B cell (primary cell): ENCODE measurements at regions not wholly inside any gene's neighbourhood (a gene's known extent, or its start where the extent isn't known, plus 50 kb on each side); places are given as distances from the start of the nearest gene placed in this dataset.

Source experiments
- ATAC-seq: fragments of 200-7000 bp; cut with Tn5 transposase; one replicate; pipeline ENCODE4 v1.10.0; 2021; ENCODE audit warnings: low read depth, mild to moderate bottlenecking, moderate number of reproducible peaks, moderate library complexity
- CTCF ChIA-PET: fragments of 350-600 bp; sonication (Branson Sonifier 250); formaldehyde crosslinking; loops from one replicate; lab custom pipeline; 2021; ENCODE audit warnings: antibody characterized with exemption, inconsistent platforms; lab: Charles Lee
- POLR2A ChIA-PET: fragments of 350-600 bp; sonication (Branson Sonifier 250); formaldehyde crosslinking; loops from one replicate; lab custom pipeline; 2021; ENCODE audit warnings: antibody characterized with exemption; lab: Charles Lee
- DNase-seq: peaks from one replicate; pipeline ENCODE4 v3.0.0; 2013
- H2AFZ ChIP-seq: 2 replicates; pipeline ENCODE4 v1.6.1; 2012; ENCODE audit warnings: mild to moderate bottlenecking, low read depth, low read length; ENCODE audit not compliant: insufficient read depth, poor library complexity, severe bottlenecking
- H3K27ac ChIP-seq, 2 donors: 1 replicate in 1 of 2; 2 replicates in 1 of 2; pipeline ENCODE4 v1.5.1; 2012 to 2013; ENCODE audit warnings: low read length in 2 of 2, mild to moderate bottlenecking in 2 of 2, moderate library complexity in 1 of 2
- H3K27me3 ChIP-seq, 4 experiments: fragments of 200-600 bp in 1 of 4; sonication (generic) in 1 of 4; replicated peaks in 1 of 4; 1 replicate in 2 of 4; 2 replicates in 2 of 4; pipeline versions ENCODE4 v1.6.1 to v1.7.0; 2013 to 2016; ENCODE audit warnings: low read length in 3 of 4, mild to moderate bottlenecking in 2 of 4, mixed read lengths in 1 of 4, moderate library complexity in 1 of 4; ENCODE audit not compliant: insufficient read depth in 4 of 4, control insufficient read depth in 3 of 4; ENCODE audit errors: control extremely low read depth in 1 of 4
- H3K36me3 ChIP-seq, 2 experiments: replicated peaks in 1 of 2; 1 replicate in 1 of 2; 2 replicates in 1 of 2; pipeline versions ENCODE4 v1.6.1 to v1.7.1; 2013; ENCODE audit warnings: low read length in 1 of 2; ENCODE audit not compliant: insufficient read depth in 2 of 2, control insufficient read depth in 1 of 2; ENCODE audit errors: control extremely low read depth in 1 of 2, extremely low read depth in 1 of 2
- H3K4me1 ChIP-seq, 2 donors: fragments of 200-600 bp in 1 of 2; sonication (generic) in 1 of 2; 1 replicate in 1 of 2; 2 replicates in 1 of 2; pipeline versions ENCODE4 v1.5.1 to v1.6.1; 2013 to 2017; ENCODE audit warnings: low read length in 2 of 2; ENCODE audit not compliant: control insufficient read depth in 2 of 2, insufficient read depth in 2 of 2
- H3K4me2 ChIP-seq: replicated peaks from 2 replicates; pipeline ENCODE3; 2012; ENCODE audit warnings: mild to moderate bottlenecking, low read depth, low read length; ENCODE audit not compliant: poor library complexity, severe bottlenecking
- H3K4me3 ChIP-seq, 5 experiments: fragments of 200-600 bp in 1 of 5; sonication (generic) in 1 of 5; 1 replicate in 3 of 5; 2 replicates in 2 of 5; pipeline versions ENCODE4 v1.5.1 to v1.7.0; 2011 to 2016; ENCODE audit warnings: low read length in 4 of 5, mild to moderate bottlenecking in 4 of 5, low read depth in 2 of 5, control low read depth in 1 of 5, moderate library complexity in 1 of 5; ENCODE audit not compliant: insufficient read depth in 1 of 5; ENCODE audit errors: control extremely low read depth in 1 of 5, extremely low read depth in 1 of 5
- H3K79me2 ChIP-seq: fragments of 200-600 bp; sonication (generic); one replicate; pipeline ENCODE4 v1.6.0; 2016; ENCODE audit warnings: low read length; ENCODE audit not compliant: control insufficient read depth, insufficient read depth
- H3K9ac ChIP-seq: fragments of 200-600 bp; sonication (generic); 2 replicates; pipeline ENCODE4 v1.6.1; 2017; ENCODE audit warnings: mild to moderate bottlenecking, low read length, moderate library complexity
- H3K9me3 ChIP-seq, 3 donors: one replicate each; pipeline versions ENCODE4 v1.6.1 to v1.7.1; 2013; ENCODE audit warnings: low read length in 2 of 3; ENCODE audit not compliant: control insufficient read depth in 2 of 3, insufficient read depth in 1 of 3; ENCODE audit errors: control extremely low read depth in 1 of 3
- H4K20me1 ChIP-seq: 2 replicates; pipeline ENCODE4 v1.6.0; 2012; ENCODE audit warnings: mild to moderate bottlenecking, low read length; ENCODE audit not compliant: insufficient read depth, control insufficient read depth, poor library complexity, severe bottlenecking
- H3K27ac Mint-ChIP-seq: one replicate; pipeline ENCODE4 v1.8.0; 2021; ENCODE audit warnings: mixed read lengths
- H3K27me3 Mint-ChIP-seq: one replicate; pipeline ENCODE4 v1.8.0; 2021; ENCODE audit warnings: mixed read lengths
- H3K4me1 Mint-ChIP-seq: one replicate; pipeline ENCODE4 v1.8.0; 2021; ENCODE audit warnings: mixed read lengths
- H3K4me3 Mint-ChIP-seq: one replicate; pipeline ENCODE4 v1.8.0; 2021; ENCODE audit warnings: mixed read lengths
- H3K9me3 Mint-ChIP-seq: one replicate; pipeline ENCODE4 v1.8.0; 2022; ENCODE audit warnings: mixed read lengths; ENCODE audit not compliant: insufficient read depth
- EZH2 ChIP-seq: IDR thresholded peaks from 2 replicates; pipeline ENCODE4 v1.6.1; 2012; ENCODE audit warnings: borderline replicate concordance, low read depth, mild to moderate bottlenecking, moderate library complexity, low read length; ENCODE audit not compliant: insufficient read depth, poor library complexity, severe bottlenecking
- WGBS: methylation state at CpG from one replicate; pipeline ENCODE4 v1.1.5; 2013; ENCODE audit warnings: missing lambda C conversion rate; ENCODE audit not compliant: insufficient coverage; 5-methylcytosine and 5-hydroxymethylcytosine counted together
- intact Hi-C: fragments of 100-400 bp; cut with micrococcal nuclease; formaldehyde crosslinking; loops from one replicate; pipeline ENCODE4 v1.10.0; 2022
- TF ChIP-seq, protein P1 (sequence below): fragments of 200-600 bp; IDR thresholded peaks from one replicate; pipeline ENCODE4 v1.8.0; 2022; ENCODE audit warnings: antibody characterized with exemption, mild to moderate bottlenecking

DNA sequence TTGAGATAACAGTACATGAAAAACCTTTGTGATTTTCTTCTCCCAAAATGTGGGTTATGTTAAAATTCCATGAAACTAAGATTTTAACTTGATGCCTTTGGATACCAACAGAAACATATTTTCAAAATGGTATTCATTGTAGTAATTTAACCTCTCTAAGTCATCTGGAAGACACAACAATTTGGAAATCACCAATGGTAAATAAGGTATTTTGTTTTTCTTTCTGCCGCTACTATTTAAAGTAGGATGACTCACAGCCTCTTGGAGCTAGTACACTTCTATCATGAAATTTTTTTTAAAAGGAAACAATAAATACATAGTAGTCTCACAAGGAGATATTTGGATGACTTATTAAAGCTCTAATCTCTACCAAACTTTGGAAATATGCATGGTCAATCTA is 291.6 kb upstream of the VEPH1 start:
- Histone ChIP-seq H2AFZ (no peak overlapping the region), H3K4me1 (no peaks in the 10 kb centered on the region), H4K20me1 (no peaks in the 10 kb centered on the region), H3K27me3 (no peaks in the 10 kb centered on the region), H3K4me2 (no peak overlapping the region), H3K4me3 (no peak overlapping the region), H3K79me2 (no peaks in the 10 kb centered on the region), H3K36me3 (no peaks in the 10 kb centered on the region), H3K9ac (no peak overlapping the region), H3K9me3 (peaks cover 0 to 1% (median 0%) of the 10 kb centered on the region in 3 donors), H3K27ac (no peak overlapping the region)
- H3K4me1 Mint-ChIP-seq: no peaks in the 10 kb centered on the region
- no peak overlapping the region for H3K27ac Mint-ChIP-seq
- CTCF ChIA-PET: no interaction called here
- no peaks in the 10 kb centered on the region for H3K9me3 Mint-ChIP-seq
- ATAC-seq: no peak
- H3K4me3 Mint-ChIP-seq: no peak overlapping the region
- TF ChIP-seq, protein P1, sequence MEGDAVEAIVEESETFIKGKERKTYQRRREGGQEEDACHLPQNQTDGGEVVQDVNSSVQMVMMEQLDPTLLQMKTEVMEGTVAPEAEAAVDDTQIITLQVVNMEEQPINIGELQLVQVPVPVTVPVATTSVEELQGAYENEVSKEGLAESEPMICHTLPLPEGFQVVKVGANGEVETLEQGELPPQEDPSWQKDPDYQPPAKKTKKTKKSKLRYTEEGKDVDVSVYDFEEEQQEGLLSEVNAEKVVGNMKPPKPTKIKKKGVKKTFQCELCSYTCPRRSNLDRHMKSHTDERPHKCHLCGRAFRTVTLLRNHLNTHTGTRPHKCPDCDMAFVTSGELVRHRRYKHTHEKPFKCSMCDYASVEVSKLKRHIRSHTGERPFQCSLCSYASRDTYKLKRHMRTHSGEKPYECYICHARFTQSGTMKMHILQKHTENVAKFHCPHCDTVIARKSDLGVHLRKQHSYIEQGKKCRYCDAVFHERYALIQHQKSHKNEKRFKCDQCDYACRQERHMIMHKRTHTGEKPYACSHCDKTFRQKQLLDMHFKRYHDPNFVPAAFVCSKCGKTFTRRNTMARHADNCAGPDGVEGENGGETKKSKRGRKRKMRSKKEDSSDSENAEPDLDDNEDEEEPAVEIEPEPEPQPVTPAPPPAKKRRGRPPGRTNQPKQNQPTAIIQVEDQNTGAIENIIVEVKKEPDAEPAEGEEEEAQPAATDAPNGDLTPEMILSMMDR: no peak
- TF ChIP-seq EZH2: no peak
- POLR2A ChIA-PET: no interaction called here
- no CpG with 5 or more reads among the region's 1 CpG for WGBS
- DNase-seq: no peak
- intact Hi-C loops: no loop called here
- H3K27me3 Mint-ChIP-seq: no peaks in the 10 kb centered on the region

DNA sequence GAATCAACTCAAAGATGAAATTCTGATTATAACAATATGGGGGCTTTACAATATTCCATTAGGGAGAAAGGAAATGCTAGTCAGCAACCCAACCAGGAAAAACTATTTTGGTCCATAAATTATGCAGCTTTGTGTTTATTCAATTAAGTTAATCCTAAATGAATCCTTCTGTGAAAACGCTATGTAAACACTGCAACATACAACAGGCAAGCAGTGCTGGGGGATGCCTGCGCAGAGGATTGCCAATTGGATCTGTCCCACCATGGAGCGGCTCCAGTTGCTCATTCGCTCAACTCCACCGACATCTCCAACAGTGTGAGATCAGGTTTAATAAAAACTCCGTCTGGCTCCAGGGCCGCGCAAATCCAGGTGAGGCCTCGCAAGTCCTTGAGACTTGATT is 290.5 kb upstream of the VEPH1 start:
- Histone ChIP-seq H3K9ac (no peak overlapping the region), H3K9me3 (peaks cover 0 to 1% (median 0%) of the 10 kb centered on the region in 3 donors), H3K79me2 (no peaks in the 10 kb centered on the region), H3K36me3 (no peaks in the 10 kb centered on the region), H3K27me3 (no peaks in the 10 kb centered on the region), H2AFZ (no peak overlapping the region), H3K27ac (no peak overlapping the region), H3K4me3 (no peak overlapping the region), H4K20me1 (no peaks in the 10 kb centered on the region), H3K4me2 (no peak overlapping the region), H3K4me1 (no peaks in the 10 kb centered on the region)
- Mint-ChIP-seq H3K4me1 (no peaks in the 10 kb centered on the region), H3K27ac (no peak overlapping the region), H3K9me3 (no peaks in the 10 kb centered on the region), H3K4me3 (no peak overlapping the region), H3K27me3 (no peaks in the 10 kb centered on the region)
- POLR2A ChIA-PET: no interaction called here
- CTCF ChIA-PET: no interaction called here
- intact Hi-C loops: no loop called here
- 100% methylated on average over 9 of the region's 9 CpGs for WGBS
- TF ChIP-seq EZH2: no peak
- TF ChIP-seq, protein P1: no peak
- DNase-seq (no peak), ATAC-seq (no peak)
